Panc1 (cell line): ENCODE measurements at regions not wholly inside any gene's neighbourhood (a gene's known extent, or its start where the extent isn't known, plus 50 kb on each side); places are given as distances from the start of the nearest gene placed in this dataset.

Source experiments
- ATAC-seq: fragments of 200-7000 bp; cut with Tn5 transposase; 2 replicates; pipeline ENCODE4 v1.9.1; 2020; ENCODE audit warnings: mild to moderate bottlenecking, moderate library complexity
- BruUV-seq: library from RNA; stranded (reverse); fragments of 400-500 nt; replicated peaks from 2 replicates; lab custom pipeline; 2021; lab: Mats Ljungman, UMichigan
- CTCF ChIA-PET: fragments of 300-600 bp; sonication (Branson Sonifier 250); formaldehyde crosslinking; loops from one replicate; lab custom pipeline; 2022; ENCODE audit warnings: antibody characterized with exemption; lab: Charles Lee
- POLR2A ChIA-PET: fragments of 300-600 bp; sonication (Branson Sonifier 250); formaldehyde crosslinking; loops from one replicate; lab custom pipeline; 2022; ENCODE audit warnings: antibody characterized with exemption; lab: Charles Lee
- DNase-seq: peaks from one replicate; pipeline ENCODE4 v3.0.0-alpha.2; 2010; ENCODE audit warnings: low read depth, low spot score
- H3K27ac ChIP-seq: 2 replicates; pipeline ENCODE4 v1.5.1; 2011; ENCODE audit warnings: mild to moderate bottlenecking, low read length, inconsistent platforms
- H3K27me3 ChIP-seq: fragments of 200-500 bp; sonication (Bioruptor generic); 2 replicates; pipeline ENCODE4 v1.6.0; 2014; ENCODE audit warnings: low read length, inconsistent platforms; ENCODE audit not compliant: control insufficient read depth, insufficient read depth
- H3K36me3 ChIP-seq: fragments of 200-500 bp; sonication (Bioruptor generic); 2 replicates; pipeline ENCODE4 v1.5.1; 2014; ENCODE audit warnings: inconsistent platforms, mild to moderate bottlenecking, low read length, moderate library complexity; ENCODE audit not compliant: control insufficient read depth, insufficient read depth
- H3K4me1 ChIP-seq: 2 replicates; pipeline ENCODE4 v1.5.1; 2011; ENCODE audit warnings: inconsistent platforms, mild to moderate bottlenecking, low read length, moderate library complexity; ENCODE audit not compliant: control insufficient read depth, insufficient read depth
- H3K4me3 ChIP-seq, 2 experiments: 2 replicates each; pipeline ENCODE4 v1.5.1; 2011 to 2012; ENCODE audit warnings: low read depth in 2 of 2, low read length in 2 of 2, mild to moderate bottlenecking in 2 of 2, inconsistent platforms in 1 of 2, moderate library complexity in 1 of 2
- H3K9me3 ChIP-seq: fragments of 200-500 bp; sonication (Bioruptor generic); 2 replicates; pipeline ENCODE4 v1.5.1; 2014; ENCODE audit warnings: low read depth, mild to moderate bottlenecking, inconsistent platforms, low read length, moderate library complexity; ENCODE audit not compliant: control insufficient read depth, insufficient read depth
- CTCF ChIP-seq: fragments of 450-650 bp; IDR thresholded peaks from 2 replicates; pipeline ENCODE4 v1.5.1; 2017; ENCODE audit warnings: mild to moderate bottlenecking
- POLR2AphosphoS5 ChIP-seq: IDR thresholded peaks from 2 replicates; pipeline ENCODE4 v1.6.1; 2012; ENCODE audit warnings: mild to moderate bottlenecking, low read depth, low read length, moderate library complexity
- SIN3A ChIP-seq: IDR thresholded peaks from 2 replicates; pipeline ENCODE4 v1.6.1; 2012; ENCODE audit warnings: low read depth, mild to moderate bottlenecking, low read length, moderate library complexity, borderline replicate concordance; ENCODE audit not compliant: insufficient read depth
- TCF7L2 ChIP-seq: IDR thresholded peaks from 2 replicates; pipeline ENCODE4 v1.6.1; 2011; ENCODE audit warnings: mild to moderate bottlenecking, low read depth, low read length, inconsistent platforms
- in situ Hi-C: cut with HindIII; loops from 2 replicates; pipeline ENCODE4 v1.10.0; 2016; ENCODE audit warnings: low sequenced_read_pairs, low pct_unique_long_range_greater_than_20kb
- intact Hi-C: fragments of 100-400 bp; cut with micrococcal nuclease; formaldehyde crosslinking; loops from one replicate; pipeline ENCODE4 v1.10.0; 2022; ENCODE audit not compliant: unreplicated experiment
- TF ChIP-seq, protein P1 (sequence below), 2 experiments: IDR thresholded peaks; 2 replicates each; pipeline ENCODE4 v1.6.1; 2011 to 2012; ENCODE audit warnings: low read depth in 2 of 2, control low read depth in 1 of 2, low read length in 1 of 2, mild to moderate bottlenecking in 1 of 2, moderate library complexity in 1 of 2; ENCODE audit not compliant: insufficient read depth in 1 of 2

- CTCF ChIA-PET: no interaction called here
- in situ Hi-C loops: no loop called here
Observed at GRCh38 chr6:17018425-17018824, 83.4 kb upstream of the STMND1 start.

DNA sequence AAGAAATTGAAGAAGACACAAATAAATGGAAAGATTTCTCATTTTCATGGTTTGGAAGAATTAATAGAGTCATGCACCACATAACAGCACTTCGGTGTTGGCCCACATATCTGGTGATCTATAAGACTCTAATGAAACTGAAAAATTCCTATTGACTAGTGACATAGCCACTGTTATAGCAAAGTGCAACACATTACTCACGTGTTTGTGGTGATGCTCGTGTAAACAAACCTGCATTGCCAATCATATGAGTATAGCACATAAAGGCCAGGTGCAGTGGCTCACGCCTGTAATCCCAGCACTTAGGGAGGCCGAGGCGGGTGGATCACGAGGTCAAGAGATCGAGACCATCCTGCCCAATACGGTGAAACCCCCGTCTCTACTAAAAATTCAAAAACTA lies 84.4 kb upstream of the STMND1 start:
- CTCF ChIA-PET: no interaction called here
- no peaks in the 10 kb centered on the region; the same call in 1 of the 2 replicates for H3K27me3 ChIP-seq
- BruUV-seq: no TSS peak
- POLR2A ChIA-PET: no interaction called here
- no peak overlapping the region for H3K27ac ChIP-seq
- ATAC-seq: no peak
- H3K36me3 ChIP-seq: no peaks in the 10 kb centered on the region
- intact Hi-C loops: no loop called here
- H3K4me3 ChIP-seq: no peak overlapping the region
- no peaks in the 10 kb centered on the region for H3K4me1 ChIP-seq
- no peak for DNase-seq
- TF ChIP-seq CTCF (no peak), SIN3A (no peak), POLR2AphosphoS5 (no peak), TCF7L2 (no peak)
- TF ChIP-seq, protein P1, sequence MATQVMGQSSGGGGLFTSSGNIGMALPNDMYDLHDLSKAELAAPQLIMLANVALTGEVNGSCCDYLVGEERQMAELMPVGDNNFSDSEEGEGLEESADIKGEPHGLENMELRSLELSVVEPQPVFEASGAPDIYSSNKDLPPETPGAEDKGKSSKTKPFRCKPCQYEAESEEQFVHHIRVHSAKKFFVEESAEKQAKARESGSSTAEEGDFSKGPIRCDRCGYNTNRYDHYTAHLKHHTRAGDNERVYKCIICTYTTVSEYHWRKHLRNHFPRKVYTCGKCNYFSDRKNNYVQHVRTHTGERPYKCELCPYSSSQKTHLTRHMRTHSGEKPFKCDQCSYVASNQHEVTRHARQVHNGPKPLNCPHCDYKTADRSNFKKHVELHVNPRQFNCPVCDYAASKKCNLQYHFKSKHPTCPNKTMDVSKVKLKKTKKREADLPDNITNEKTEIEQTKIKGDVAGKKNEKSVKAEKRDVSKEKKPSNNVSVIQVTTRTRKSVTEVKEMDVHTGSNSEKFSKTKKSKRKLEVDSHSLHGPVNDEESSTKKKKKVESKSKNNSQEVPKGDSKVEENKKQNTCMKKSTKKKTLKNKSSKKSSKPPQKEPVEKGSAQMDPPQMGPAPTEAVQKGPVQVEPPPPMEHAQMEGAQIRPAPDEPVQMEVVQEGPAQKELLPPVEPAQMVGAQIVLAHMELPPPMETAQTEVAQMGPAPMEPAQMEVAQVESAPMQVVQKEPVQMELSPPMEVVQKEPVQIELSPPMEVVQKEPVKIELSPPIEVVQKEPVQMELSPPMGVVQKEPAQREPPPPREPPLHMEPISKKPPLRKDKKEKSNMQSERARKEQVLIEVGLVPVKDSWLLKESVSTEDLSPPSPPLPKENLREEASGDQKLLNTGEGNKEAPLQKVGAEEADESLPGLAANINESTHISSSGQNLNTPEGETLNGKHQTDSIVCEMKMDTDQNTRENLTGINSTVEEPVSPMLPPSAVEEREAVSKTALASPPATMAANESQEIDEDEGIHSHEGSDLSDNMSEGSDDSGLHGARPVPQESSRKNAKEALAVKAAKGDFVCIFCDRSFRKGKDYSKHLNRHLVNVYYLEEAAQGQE (IDR thresholded peaks at IDR 0.05; ENCODE audit: insufficient read depth in 1 of 2, low read depth in 2 of 2, low read length in 1 of 2): no peak
- no peaks in the 10 kb centered on the region for H3K9me3 ChIP-seq
- in situ Hi-C loops: no loop called here

More at GRCh38 chr6:17018425-17018824, 83.4 kb upstream of the STMND1 start:
- H3K36me3 ChIP-seq: no peaks in the 10 kb centered on the region
- no TSS peak for BruUV-seq
- POLR2A ChIA-PET: no interaction called here
- no peak for TF ChIP-seq POLR2AphosphoS5
- no peak for TF ChIP-seq SIN3A
- TF ChIP-seq, protein P1 (IDR thresholded peaks at IDR 0.05; ENCODE audit: insufficient read depth in 1 of 2, low read depth in 2 of 2, low read length in 1 of 2): no peak
- no peak for TF ChIP-seq TCF7L2
- TF ChIP-seq CTCF: no peak
- DNase-seq: no peak
- no peaks in the 10 kb centered on the region for H3K4me1 ChIP-seq
- no peaks in the 10 kb centered on the region; the same call in 1 of the 2 replicates for H3K27me3 ChIP-seq
- H3K9me3 ChIP-seq: no peaks in the 10 kb centered on the region
- intact Hi-C loops: no loop called here
- H3K27ac ChIP-seq: no peak overlapping the region
- no peak overlapping the region for H3K4me3 ChIP-seq
- ATAC-seq: no peak
